HepG2 (cell line): ENCODE measurements at regions not wholly inside any gene's neighbourhood (a gene's known extent, or its start where the extent isn't known, plus 50 kb on each side); places are given as distances from the start of the nearest gene placed in this dataset.

Experiments
- ATAC-seq: fragments of 200-7000 bp; cut with Tn5 transposase; 3 replicates; pipeline ENCODE4 v1.9.1; 2020; ENCODE audit warnings: mild to moderate bottlenecking, moderate library complexity
- BruUV-seq: library from RNA; stranded (reverse); fragments of 400-500 nt; replicated peaks from 2 replicates; lab custom pipeline; 2021; lab: Mats Ljungman, UMichigan
- CTCF ChIA-PET: fragments of 300-600 bp; formaldehyde crosslinking; extraction: SDS; loops from one replicate; lab custom pipeline; 2021; ENCODE audit warnings: low total read pairs, inconsistent platforms, low intra/inter-chr PET ratio; lab: Yijun Ruan, JAX
- POLR2A ChIA-PET: fragments of 350-600 bp; sonication (Branson Sonifier 250); formaldehyde crosslinking; loops from one replicate; lab custom pipeline; 2020; ENCODE audit warnings: antibody characterized with exemption, inconsistent platforms; lab: Yijun Ruan, JAX
- DNase-seq: peaks from one replicate; pipeline ENCODE4 v3.0.0-alpha.2; 2015; ENCODE audit warnings: low spot score
- FAIRE-seq: peaks from 3 replicates; lab custom pipeline; 2011; peaks lifted over from hg19 to GRCh38; lab: Jason Lieb, UNC
- H2AFZ ChIP-seq: one replicate; pipeline ENCODE4 v1.6.1; 2011; ENCODE audit warnings: low read length, inconsistent platforms
- H3K27ac ChIP-seq: fragments of 300-600 bp; 3 replicates; pipeline ENCODE4 v1.8.0; 2011; ENCODE audit warnings: mixed run types, mild to moderate bottlenecking, mixed read lengths, low read length, inconsistent platforms; ENCODE audit not compliant: insufficient read depth; ENCODE audit errors: extremely low read length
- H3K27me3 ChIP-seq, 2 experiments: fragments of 200-600 bp in 1 of 2; 2 replicates in 1 of 2; 3 replicates in 1 of 2; pipeline versions ENCODE4 v1.6.0 to v1.8.0; 2011; ENCODE audit warnings: low read length in 2 of 2, mild to moderate bottlenecking in 2 of 2, moderate library complexity in 2 of 2, inconsistent platforms in 1 of 2; ENCODE audit not compliant: insufficient read depth in 2 of 2, control insufficient read depth in 1 of 2
- H3K36me3 ChIP-seq, 2 experiments: fragments of 200-600 bp in 1 of 2; replicated peaks in 1 of 2; 2 replicates in 1 of 2; 3 replicates in 1 of 2; pipeline versions ENCODE4 v1.5.1 to v1.8.0; 2011; ENCODE audit warnings: low read length in 2 of 2, inconsistent platforms in 1 of 2; ENCODE audit not compliant: insufficient read depth in 2 of 2, control insufficient read depth in 1 of 2
- H3K4me1 ChIP-seq: 2 replicates; pipeline ENCODE4 v1.5.1; 2012; ENCODE audit warnings: low read length, inconsistent platforms; ENCODE audit not compliant: insufficient read depth
- H3K4me2 ChIP-seq: 2 replicates; pipeline ENCODE4 v1.6.0; 2011; ENCODE audit warnings: low read depth, low read length, inconsistent platforms
- H3K4me3 ChIP-seq, 3 experiments: fragments of 200-600 bp in 1 of 3; sonication (generic), shearing (Covaris generic) in 1 of 3; replicated peaks in 1 of 3; 2 replicates each; pipeline ENCODE4 v1.5.1; 2011 to 2016; ENCODE audit warnings: low read length in 3 of 3, inconsistent platforms in 2 of 3, low read depth in 2 of 3, mild to moderate bottlenecking in 2 of 3, control low read depth in 1 of 3, mixed read lengths in 1 of 3; ENCODE audit not compliant: insufficient read depth in 1 of 3
- H3K79me2 ChIP-seq: one replicate; pipeline ENCODE4 v1.6.1; 2011; ENCODE audit warnings: low read length, inconsistent platforms; ENCODE audit not compliant: insufficient read depth
- H3K9ac ChIP-seq: 2 replicates; pipeline ENCODE4 v1.6.0; 2011; ENCODE audit warnings: mild to moderate bottlenecking, low read depth, low read length, inconsistent platforms; ENCODE audit not compliant: insufficient read depth
- H3K9me3 ChIP-seq: 2 replicates; pipeline ENCODE4 v1.5.1; 2012; ENCODE audit warnings: mild to moderate bottlenecking, low read length
- H4K20me1 ChIP-seq: 2 replicates; pipeline ENCODE4 v1.6.0; 2011; ENCODE audit warnings: inconsistent platforms, mild to moderate bottlenecking, low read length, moderate library complexity; ENCODE audit not compliant: insufficient read depth
- AGO1 ChIP-seq: fragments of 200-400 bp; formaldehyde crosslinking; IDR thresholded peaks from 2 replicates; pipeline ENCODE4 v1.6.1; 2017; ENCODE audit warnings: mild to moderate bottlenecking, low read depth, low read length, moderate library complexity; ENCODE audit not compliant: poor library complexity, severe bottlenecking
- BRCA1 ChIP-seq: sonication (generic); formaldehyde crosslinking; IDR thresholded peaks from 2 replicates; pipeline ENCODE4 v1.4.0; 2020; ENCODE audit warnings: missing genetic modification reagents
- KDM5A ChIP-seq: fragments of 200-600 bp; sonication (generic); IDR thresholded peaks from 2 replicates; pipeline ENCODE4 v1.7.0; 2018; ENCODE audit warnings: antibody characterized with exemption, mild to moderate bottlenecking, low read length, borderline replicate concordance
- XRCC5 ChIP-seq: fragments of 200-400 bp; formaldehyde crosslinking; optimal IDR thresholded peaks from 2 replicates; pipeline ENCODE3; 2017; ENCODE audit warnings: mild to moderate bottlenecking, low read length
- ZNF274 ChIP-seq: sonication (generic); formaldehyde crosslinking; IDR thresholded peaks from 2 replicates; pipeline ENCODE4 v1.5.1; 2020; ENCODE audit warnings: mild to moderate bottlenecking, missing genetic modification reagents
- ZNF589 ChIP-seq: sonication (generic); formaldehyde crosslinking; conservative IDR thresholded peaks from 2 replicates; pipeline ENCODE4 v1.8.0; 2022; ENCODE audit warnings: mild to moderate bottlenecking, moderate library complexity, missing genetic modification reagents
- ZNF629 ChIP-seq: sonication (generic); formaldehyde crosslinking; conservative IDR thresholded peaks from 2 replicates; pipeline ENCODE4 v1.5.0; 2020; ENCODE audit warnings: missing genetic modification reagents
- ZNF720 ChIP-seq: sonication (generic); formaldehyde crosslinking; IDR thresholded peaks from 2 replicates; pipeline ENCODE4 v1.4.0; 2020; ENCODE audit warnings: missing genetic modification reagents
- ZNF883 ChIP-seq: sonication (generic); formaldehyde crosslinking; IDR thresholded peaks from 2 replicates; pipeline ENCODE4 v1.5.1; 2020; ENCODE audit warnings: mild to moderate bottlenecking, missing genetic modification reagents; ENCODE audit errors: not compliant biosample characterization
- WGBS: methylation state at CpG from one replicate; pipeline ENCODE4 v1.1.6; 2017; ENCODE audit warnings: low lambda C conversion rate; 5-methylcytosine and 5-hydroxymethylcytosine counted together
- in situ Hi-C: cut with HindIII; loops from 2 replicates; pipeline ENCODE4 v1.10.0; 2017; ENCODE audit warnings: low pct_unique_long_range_greater_than_20kb; ENCODE audit not compliant: extremely low pct_ligation_motif_present
- intact Hi-C: fragments of 100-400 bp; cut with micrococcal nuclease; formaldehyde crosslinking; loops from one replicate; pipeline ENCODE4 v1.10.0; 2022; ENCODE audit not compliant: unreplicated experiment

GRCh38 chr5:10896016-10896415, 135.0 kb upstream of the DAP start (continued):
- TF ChIP-seq BRCA1 (CRISPR knock-in tag) (no peak), ZNF274 (no peak), KDM5A (no peak), ZNF883 (CRISPR knock-in tag) (no peak)

- Histone ChIP-seq H3K36me3 (no peaks in the 10 kb centered on the region), H4K20me1 (no peaks in the 10 kb centered on the region), H2AFZ (no peak overlapping the region), H3K79me2 (no peaks in the 10 kb centered on the region), H3K4me3 (no peak overlapping the region), H3K4me1 (peaks cover 18% of the 10 kb centered on the region), H3K27ac (no peak overlapping the region), H3K27me3 (no peaks in the 10 kb centered on the region), H3K9ac (no peak overlapping the region), H3K9me3 (peaks cover 6% of the 10 kb centered on the region; the same call in 1 of the 2 replicates), H3K4me2 (no peak overlapping the region)
- intact Hi-C loops (no loop called here), in situ Hi-C loops (no loop called here)
- no peak for ATAC-seq
- FAIRE-seq, result no peak
- no peak for DNase-seq
- CTCF ChIA-PET, result no interaction called here
- WGBS, result 49% methylated on average over 9 of the region's 9 CpGs
- no TSS peak for BruUV-seq
- TF ChIP-seq XRCC5 (no peak), ZNF589 (no peak), AGO1 (no peak), ZNF629 (CRISPR knock-in tag) (peak; percentile 71), ZNF720 (CRISPR knock-in tag) (no peak)
- POLR2A ChIA-PET, result no interaction called here
Observed at GRCh38 chr5:10894445-10895054, 133.5 kb upstream of the DAP start.
